Coronary artery (tissue), 2 donors: ENCODE measurements at regions not wholly inside any gene's neighbourhood (a gene's known extent, or its start where the extent isn't known, plus 50 kb on each side); places are given as distances from the start of the nearest gene placed in this dataset.
"Not testable (repeated sequence)": the region's sequence is repeated elsewhere in the genome, so short reads cannot be mapped to it uniquely, and the experiment has no call there.

Experiments
- DNase-seq: peaks from one replicate; pipeline ENCODE4 v3.0.0-alpha.2; 2017; ENCODE audit warnings: low spot score
- H3K27ac ChIP-seq, 2 donors: fragments of 200-600 bp; sonication (generic); one replicate each; pipeline ENCODE4 v1.5.1; 2016 to 2019
- H3K4me3 ChIP-seq: fragments of 200-600 bp; sonication (generic); 2 replicates; pipeline ENCODE4 v1.5.1; 2016; ENCODE audit warnings: mild to moderate bottlenecking, moderate library complexity
- TF ChIP-seq, protein P1 (sequence below): fragments of 200-600 bp; sonication (generic); IDR thresholded peaks from one replicate; pipeline ENCODE4 v1.5.1; 2019; ENCODE audit warnings: antibody characterized with exemption

- TF ChIP-seq, protein P1, sequence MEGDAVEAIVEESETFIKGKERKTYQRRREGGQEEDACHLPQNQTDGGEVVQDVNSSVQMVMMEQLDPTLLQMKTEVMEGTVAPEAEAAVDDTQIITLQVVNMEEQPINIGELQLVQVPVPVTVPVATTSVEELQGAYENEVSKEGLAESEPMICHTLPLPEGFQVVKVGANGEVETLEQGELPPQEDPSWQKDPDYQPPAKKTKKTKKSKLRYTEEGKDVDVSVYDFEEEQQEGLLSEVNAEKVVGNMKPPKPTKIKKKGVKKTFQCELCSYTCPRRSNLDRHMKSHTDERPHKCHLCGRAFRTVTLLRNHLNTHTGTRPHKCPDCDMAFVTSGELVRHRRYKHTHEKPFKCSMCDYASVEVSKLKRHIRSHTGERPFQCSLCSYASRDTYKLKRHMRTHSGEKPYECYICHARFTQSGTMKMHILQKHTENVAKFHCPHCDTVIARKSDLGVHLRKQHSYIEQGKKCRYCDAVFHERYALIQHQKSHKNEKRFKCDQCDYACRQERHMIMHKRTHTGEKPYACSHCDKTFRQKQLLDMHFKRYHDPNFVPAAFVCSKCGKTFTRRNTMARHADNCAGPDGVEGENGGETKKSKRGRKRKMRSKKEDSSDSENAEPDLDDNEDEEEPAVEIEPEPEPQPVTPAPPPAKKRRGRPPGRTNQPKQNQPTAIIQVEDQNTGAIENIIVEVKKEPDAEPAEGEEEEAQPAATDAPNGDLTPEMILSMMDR, result no peak
- Histone ChIP-seq H3K27ac (no peak overlapping the region), H3K4me3 (no peak overlapping the region)
- DNase-seq, result no peak
Observed at GRCh38 chrX:118228456-118228855, 111.8 kb upstream of the KLHL13 start.

DNA sequence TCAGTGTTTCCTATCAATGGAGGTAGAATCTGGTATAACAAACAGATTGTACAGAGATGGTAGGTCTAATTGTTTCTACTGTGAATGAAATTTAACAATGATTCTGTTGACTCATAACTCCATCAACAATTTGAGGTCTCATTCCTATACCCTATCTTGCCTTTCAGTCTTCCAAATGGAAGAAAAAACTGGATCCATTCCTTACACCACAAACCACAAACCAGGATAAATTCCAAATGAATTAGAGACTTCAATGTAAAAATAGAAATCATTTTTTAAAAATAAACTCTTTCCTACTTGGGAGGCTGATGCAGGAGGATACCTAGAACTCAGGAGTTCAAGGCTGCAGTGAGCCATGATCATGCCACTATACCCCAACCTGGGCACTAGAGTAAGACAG lies 114.4 kb upstream of the WDR44 start:
- no peak overlapping the region for H3K27ac ChIP-seq
- TF ChIP-seq, protein P1, result no peak
- no peak for DNase-seq
- no peak overlapping the region for H3K4me3 ChIP-seq

GRCh38 chrX:118239178-118239870 lies 106.6 kb upstream of the WDR44 start:
- DNase-seq, result no peak
- TF ChIP-seq, protein P1, result no peak
- Histone ChIP-seq H3K27ac (no peak overlapping the region), H3K4me3 (no peak overlapping the region)

- Histone ChIP-seq H3K27ac (no peak overlapping the region), H3K4me3 (no peak overlapping the region)
- DNase-seq, result no peak
- TF ChIP-seq, protein P1, result no peak
Observed at GRCh38 chrX:118239913-118240698, 105.8 kb upstream of the WDR44 start.

GRCh38 chrX:118246961-118247360 lies 98.9 kb upstream of the WDR44 start:
- H3K4me3 ChIP-seq, DNase-seq, H3K27ac ChIP-seq: not testable (repeated sequence)

- no peak overlapping the region for H3K27ac ChIP-seq
- TF ChIP-seq, protein P1, result no peak
- DNase-seq, result no peak
Observed at GRCh38 chrX:118249146-118249545, 96.8 kb upstream of the WDR44 start.

GRCh38 chrX:118250445-118250844 lies 95.5 kb upstream of the WDR44 start:
- H3K4me3 ChIP-seq, result no peak overlapping the region
- no peak overlapping the region for H3K27ac ChIP-seq
- no peak for DNase-seq
- TF ChIP-seq, protein P1, result no peak

More at GRCh38 chrX:118249146-118249545, 96.8 kb upstream of the WDR44 start:
- no peak overlapping the region for H3K4me3 ChIP-seq
